MM.1S (cell line): ENCODE measurements at regions not wholly inside any gene's neighbourhood (a gene's known extent, or its start where the extent isn't known, plus 50 kb on each side); places are given as distances from the start of the nearest gene placed in this dataset.

Source experiments
- DNase-seq: peaks from one replicate; pipeline ENCODE4 v3.0.0-alpha.2; 2015
- H2AFZ ChIP-seq: fragments of 300-600 bp; sonication (generic); 2 replicates; pipeline ENCODE4 v1.6.0; 2016; ENCODE audit warnings: antibody characterized with exemption, low read length
- H3F3A ChIP-seq: fragments of 300-600 bp; sonication (generic); 2 replicates; pipeline ENCODE4 v1.6.1; 2016; ENCODE audit warnings: mild to moderate bottlenecking, antibody characterized with exemption, low read length, moderate library complexity, mixed read lengths; ENCODE audit not compliant: insufficient read depth
- H3K27ac ChIP-seq: fragments of 300-600 bp; sonication (generic); 2 replicates; pipeline ENCODE4 v1.5.1; 2016; ENCODE audit warnings: mild to moderate bottlenecking, low read length
- H3K27me3 ChIP-seq: fragments of 300-600 bp; sonication (generic); replicated peaks from 2 replicates; pipeline ENCODE4 v1.6.0; 2016; ENCODE audit warnings: low read length; ENCODE audit not compliant: insufficient read depth
- H3K36me3 ChIP-seq: fragments of 300-600 bp; sonication (generic); replicated peaks from 2 replicates; pipeline ENCODE4 v1.6.1; 2016; ENCODE audit warnings: mild to moderate bottlenecking, low read length, mixed read lengths; ENCODE audit not compliant: insufficient read depth
- H3K4me1 ChIP-seq: fragments of 300-600 bp; sonication (generic); 2 replicates; pipeline ENCODE4 v1.6.1; 2016; ENCODE audit warnings: low read length, mixed read lengths
- H3K4me2 ChIP-seq: fragments of 300-600 bp; sonication (generic); 2 replicates; pipeline ENCODE4 v1.6.0; 2016; ENCODE audit warnings: low read depth, low read length
- H3K4me3 ChIP-seq: fragments of 300-600 bp; sonication (generic); 2 replicates; pipeline ENCODE4 v1.5.1; 2016; ENCODE audit warnings: low read length, mixed read lengths
- H3K79me2 ChIP-seq: fragments of 300-600 bp; sonication (generic); 2 replicates; pipeline ENCODE4 v1.6.1; 2016; ENCODE audit warnings: mixed run types, low read length, mixed read lengths
- H3K9ac ChIP-seq: fragments of 300-600 bp; sonication (generic); 2 replicates; pipeline ENCODE4 v1.6.1; 2016; ENCODE audit warnings: low read length, mixed read lengths
- H3K9me2 ChIP-seq: fragments of 300-600 bp; sonication (generic); replicated peaks from 2 replicates; pipeline ENCODE4 v1.6.1; 2016; ENCODE audit warnings: mild to moderate bottlenecking, low read length, mixed read lengths; ENCODE audit not compliant: insufficient read depth
- H3K9me3 ChIP-seq: fragments of 300-600 bp; sonication (generic); replicated peaks from 2 replicates; pipeline ENCODE4 v1.6.1; 2016; ENCODE audit warnings: mild to moderate bottlenecking, low read length, mixed read lengths; ENCODE audit not compliant: insufficient read depth
- H4K20me1 ChIP-seq: fragments of 300-600 bp; sonication (generic); 2 replicates; pipeline ENCODE4 v1.6.1; 2016; ENCODE audit warnings: mild to moderate bottlenecking, low read length, moderate library complexity, mixed read lengths; ENCODE audit not compliant: insufficient read depth
- CTCF ChIP-seq: fragments of 300-600 bp; sonication (generic); IDR thresholded peaks from 2 replicates; pipeline ENCODE4 v1.5.1; 2016; ENCODE audit warnings: antibody characterized with exemption, low read length, mixed read lengths
- EZH2 ChIP-seq: fragments of 300-600 bp; sonication (generic); optimal IDR thresholded peaks from 2 replicates; pipeline ENCODE3; 2017; ENCODE audit warnings: low read depth, mild to moderate bottlenecking, antibody characterized with exemption, low read length, mixed read lengths
- EZH2phosphoT487 ChIP-seq: fragments of 300-600 bp; sonication (generic); IDR thresholded peaks from 2 replicates; pipeline ENCODE4 v1.6.1; 2018; ENCODE audit warnings: antibody characterized with exemption, low read length

- Histone ChIP-seq H3K9me3 (no peaks in the 10 kb centered on the region), H3K27ac (no peak overlapping the region), H3K79me2 (no peaks in the 10 kb centered on the region), H3K36me3 (no peaks in the 10 kb centered on the region), H3K9ac (no peak overlapping the region), H3K4me3 (no peak overlapping the region), H4K20me1 (no peaks in the 10 kb centered on the region), H3K4me1 (no peaks in the 10 kb centered on the region), H3F3A (no peaks in the 10 kb centered on the region), H2AFZ (no peak overlapping the region), H3K9me2 (no peaks in the 10 kb centered on the region), H3K4me2 (no peak overlapping the region), H3K27me3 (no peaks in the 10 kb centered on the region)
- DNase-seq = no peak
- TF ChIP-seq EZH2 (no peak), CTCF (no peak), EZH2phosphoT487 (no peak)
Observed at GRCh38 chr16:65875381-65876055, 491.0 kb upstream of the CDH5 start.

DNA sequence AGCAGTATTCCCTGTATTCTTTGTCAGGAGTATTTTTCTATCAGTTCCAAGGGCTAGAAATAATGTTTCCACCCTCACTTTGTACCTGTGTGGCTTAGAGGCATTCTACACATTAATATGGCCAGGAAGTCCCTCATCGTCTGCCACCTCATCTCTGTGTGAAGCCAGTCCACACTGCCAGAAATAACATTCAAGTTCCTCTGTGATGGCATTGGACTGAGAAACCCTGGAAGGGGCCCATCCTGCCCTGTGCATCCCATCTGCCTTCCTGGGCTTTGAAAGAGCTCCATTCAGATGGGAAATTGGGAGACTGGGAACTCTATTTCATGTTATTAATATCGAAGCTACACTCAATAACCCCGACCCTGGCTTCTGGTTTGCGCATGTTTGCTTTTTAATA, 497.2 kb upstream of the CDH5 start:
- Histone ChIP-seq H3K4me1 (no peaks in the 10 kb centered on the region), H3K27ac (no peak overlapping the region), H3K27me3 (no peaks in the 10 kb centered on the region), H3K9me3 (no peaks in the 10 kb centered on the region), H3K4me2 (no peak overlapping the region), H3K4me3 (no peak overlapping the region), H3K36me3 (no peaks in the 10 kb centered on the region), H2AFZ (no peak overlapping the region), H4K20me1 (no peaks in the 10 kb centered on the region), H3K79me2 (no peaks in the 10 kb centered on the region), H3F3A (no peaks in the 10 kb centered on the region), H3K9me2 (no peaks in the 10 kb centered on the region), H3K9ac (no peak overlapping the region)
- DNase-seq = no peak
- TF ChIP-seq CTCF = no peak
- TF ChIP-seq EZH2 = no peak
- no peak for TF ChIP-seq EZH2phosphoT487

- no peak overlapping the region for H3K9ac ChIP-seq
- TF ChIP-seq CTCF = no peak
- TF ChIP-seq EZH2phosphoT487 = no peak
- TF ChIP-seq EZH2 = no peak
- DNase-seq = no peak
- no peaks in the 10 kb centered on the region for H3K9me2 ChIP-seq
- H3K36me3 ChIP-seq = no peaks in the 10 kb centered on the region
- no peaks in the 10 kb centered on the region for H3K4me1 ChIP-seq
- no peak overlapping the region for H2AFZ ChIP-seq
- H3K27me3 ChIP-seq = no peaks in the 10 kb centered on the region
- no peaks in the 10 kb centered on the region for H3K79me2 ChIP-seq
- H3K4me2 ChIP-seq = no peak overlapping the region
- no peaks in the 10 kb centered on the region for H4K20me1 ChIP-seq
- no peak overlapping the region for H3K27ac ChIP-seq
- no peaks in the 10 kb centered on the region for H3F3A ChIP-seq
- H3K9me3 ChIP-seq = no peaks in the 10 kb centered on the region
- H3K4me3 ChIP-seq = no peak overlapping the region
Observed at GRCh38 chr16:65867276-65867960, 499.1 kb upstream of the CDH5 start.
